IMR-90 (cell line): ENCODE measurements at regions not wholly inside any gene's neighbourhood (a gene's known extent, or its start where the extent isn't known, plus 50 kb on each side); places are given as distances from the start of the nearest gene placed in this dataset.
A peak's percentile ranks its signal among the peaks of the same experiment; 100 is the strongest.

Source experiments
- ATAC-seq: fragments of 200-7000 bp; cut with Tn5 transposase; 2 replicates; pipeline ENCODE4 v1.9.1; 2020; ENCODE audit warnings: low read depth, mild to moderate bottlenecking, moderate library complexity
- BruUV-seq: library from RNA; stranded (reverse); fragments of 400-500 nt; replicated peaks from 2 replicates; lab custom pipeline; 2021; lab: Mats Ljungman, UMichigan
- CTCF ChIA-PET: fragments of 300-600 bp; formaldehyde crosslinking; extraction: SDS; loops from one replicate; lab custom pipeline; 2021; ENCODE audit warnings: antibody characterized with exemption; lab: Yijun Ruan, JAX
- POLR2A ChIA-PET: fragments of 300-600 bp; sonication (Branson Sonifier 250); formaldehyde crosslinking; loops from one replicate; lab custom pipeline; 2022; ENCODE audit warnings: antibody characterized with exemption; ENCODE audit not compliant: unreplicated experiment; lab: Charles Lee
- DNase-seq: peaks from one replicate; pipeline ENCODE4 v3.0.0; 2013
- H2AFZ ChIP-seq: replicated peaks from 2 replicates; pipeline ENCODE3; 2013; ENCODE audit warnings: low read length, mild to moderate bottlenecking; ENCODE audit not compliant: poor library complexity
- H2AK5ac ChIP-seq: 2 replicates; pipeline ENCODE4 v1.6.1; 2013; ENCODE audit warnings: low read depth, low read length, inconsistent platforms
- H2AK9ac ChIP-seq: replicated peaks from 2 replicates; pipeline ENCODE3; 2013; ENCODE audit warnings: mild to moderate bottlenecking, low read depth, low read length, moderate library complexity; ENCODE audit not compliant: poor library complexity
- H2BK120ac ChIP-seq: 2 replicates; pipeline ENCODE4 v1.6.1; 2013; ENCODE audit warnings: low read depth, low read length, inconsistent platforms
- H2BK15ac ChIP-seq: 3 replicates; pipeline ENCODE4 v1.6.1; 2013; ENCODE audit warnings: low read depth, low read length, inconsistent platforms
- H2BK20ac ChIP-seq: 2 replicates; pipeline ENCODE4 v1.6.1; 2013; ENCODE audit warnings: low read depth, mild to moderate bottlenecking, inconsistent platforms, low read length, moderate library complexity
- H2BK5ac ChIP-seq: 2 replicates; pipeline ENCODE4 v1.6.1; 2013; ENCODE audit warnings: mild to moderate bottlenecking, low read depth, low read length, inconsistent platforms; ENCODE audit not compliant: poor library complexity, severe bottlenecking
- H3K14ac ChIP-seq: replicated peaks from 2 replicates; pipeline ENCODE4 v1.6.1; 2013; ENCODE audit warnings: low read depth, low read length, inconsistent platforms
- H3K18ac ChIP-seq: 2 replicates; pipeline ENCODE4 v1.6.1; 2013; ENCODE audit warnings: low read depth, low read length, control low read depth
- H3K23ac ChIP-seq: 2 replicates; pipeline ENCODE4 v1.6.1; 2013; ENCODE audit warnings: low read depth, low read length, inconsistent platforms
- H3K27ac ChIP-seq: 2 replicates; pipeline ENCODE4 v1.5.1; 2013; ENCODE audit warnings: mild to moderate bottlenecking, control low read depth, low read length; ENCODE audit not compliant: insufficient read depth
- H3K27me3 ChIP-seq: 2 replicates; pipeline ENCODE4 v1.6.1; 2013; ENCODE audit warnings: low read length; ENCODE audit not compliant: control insufficient read depth, insufficient read depth
- H3K36me3 ChIP-seq: 2 replicates; pipeline ENCODE4 v1.6.1; 2013; ENCODE audit warnings: low read length, mixed read lengths; ENCODE audit not compliant: control insufficient read depth, insufficient read depth
- H3K4ac ChIP-seq: 2 replicates; pipeline ENCODE4 v1.6.1; 2013; ENCODE audit warnings: low read depth, low read length, inconsistent platforms
- H3K4me1 ChIP-seq: 2 replicates; pipeline ENCODE4 v1.6.1; 2013; ENCODE audit warnings: low read length, mixed read lengths; ENCODE audit not compliant: control insufficient read depth, insufficient read depth
- H3K4me2 ChIP-seq: 2 replicates; pipeline ENCODE4 v1.6.1; 2013; ENCODE audit warnings: low read depth, mild to moderate bottlenecking, control low read depth, low read length, moderate library complexity
- H3K4me3 ChIP-seq: 2 replicates; pipeline ENCODE4 v1.5.1; 2013; ENCODE audit warnings: low read depth, mild to moderate bottlenecking, control low read depth, low read length, moderate library complexity; ENCODE audit not compliant: insufficient read depth
- H3K56ac ChIP-seq: 2 replicates; pipeline ENCODE4 v1.6.1; 2013; ENCODE audit warnings: low read length, inconsistent platforms; ENCODE audit not compliant: insufficient read depth; ENCODE audit errors: extremely low read depth
- H3K79me1 ChIP-seq, 2 experiments: 2 replicates each; pipeline ENCODE4 v1.6.1; 2013; ENCODE audit warnings: low read length in 2 of 2, inconsistent platforms in 1 of 2, low read depth in 1 of 2
- H3K9ac ChIP-seq: 2 replicates; pipeline ENCODE4 v1.6.1; 2013; ENCODE audit warnings: low read depth, low read length, control low read depth
- H3K9me1 ChIP-seq: 2 replicates; pipeline ENCODE4 v1.6.1; 2013; ENCODE audit warnings: low read length, inconsistent platforms; ENCODE audit not compliant: insufficient read depth
- H3K9me3 ChIP-seq: 2 replicates; pipeline ENCODE4 v1.6.1; 2013; ENCODE audit warnings: low read length; ENCODE audit not compliant: control insufficient read depth, insufficient read depth
- H4K20me1 ChIP-seq: 2 replicates; pipeline ENCODE4 v1.6.1; 2013; ENCODE audit warnings: low read length, inconsistent platforms; ENCODE audit not compliant: insufficient read depth
- H4K5ac ChIP-seq: 2 replicates; pipeline ENCODE4 v1.6.1; 2013; ENCODE audit warnings: mild to moderate bottlenecking, low read depth, low read length, control low read depth
- H4K8ac ChIP-seq, 2 experiments: 2 replicates each; pipeline ENCODE4 v1.6.1; 2013; ENCODE audit warnings: low read depth in 2 of 2, low read length in 2 of 2, control low read depth in 1 of 2, inconsistent platforms in 1 of 2
- H4K91ac ChIP-seq: 2 replicates; pipeline ENCODE4 v1.6.1; 2013; ENCODE audit warnings: low read depth, low read length, inconsistent platforms; ENCODE audit not compliant: insufficient read depth
- ELK1 ChIP-seq: fragments of 150-350 bp; IDR thresholded peaks from 2 replicates; pipeline ENCODE4 v1.6.1; 2016; ENCODE audit warnings: low read depth, mild to moderate bottlenecking, low read length, moderate library complexity, borderline replicate concordance
- FOS ChIP-seq: fragments of 150-350 bp; IDR thresholded peaks from 2 replicates; pipeline ENCODE4 v1.6.1; 2016; ENCODE audit warnings: low read depth, low read length
- MAFK ChIP-seq: IDR thresholded peaks from 2 replicates; pipeline ENCODE4 v1.6.1; 2012; ENCODE audit warnings: low read depth, low read length, improper control_type of control experiment
- MAZ ChIP-seq: IDR thresholded peaks from 2 replicates; pipeline ENCODE4 v1.6.1; 2012; ENCODE audit warnings: low read depth, mild to moderate bottlenecking, low read length, improper control_type of control experiment, moderate library complexity, borderline replicate concordance
- WGBS, 2 experiments: methylation state at CpG; one replicate each; pipeline versions ENCODE4 v1.1.5 to v1.1.7; 2013; ENCODE audit warnings: missing lambda C conversion rate in 2 of 2; ENCODE audit not compliant: insufficient read length in 1 of 2; ENCODE audit errors: extremely low coverage in 2 of 2; 5-methylcytosine and 5-hydroxymethylcytosine counted together
- dilution Hi-C: fragments of 300-500 bp; cut with HindIII; formaldehyde crosslinking; loops from one replicate; pipeline ENCODE4 v1.14.3; 2018; ENCODE audit warnings: low sequenced_read_pairs; ENCODE audit not compliant: unreplicated experiment
- in situ Hi-C: fragments of 300-500 bp; cut with MboI; formaldehyde crosslinking; loops from 3 replicates; pipeline ENCODE4 v1.14.3; 2019; ENCODE audit warnings: low sequenced_read_pairs, inconsistent platforms, mixed read lengths
- intact Hi-C: fragments of 100-400 bp; cut with micrococcal nuclease; formaldehyde crosslinking; loops from 2 replicates; pipeline ENCODE4 v1.10.0; 2022
- TF ChIP-seq, protein P1 (sequence below): fragments of 150-350 bp; IDR thresholded peaks from 2 replicates; pipeline ENCODE4 v1.6.1; 2017; ENCODE audit warnings: mild to moderate bottlenecking, antibody characterized with exemption, low read length, low read depth

DNA sequence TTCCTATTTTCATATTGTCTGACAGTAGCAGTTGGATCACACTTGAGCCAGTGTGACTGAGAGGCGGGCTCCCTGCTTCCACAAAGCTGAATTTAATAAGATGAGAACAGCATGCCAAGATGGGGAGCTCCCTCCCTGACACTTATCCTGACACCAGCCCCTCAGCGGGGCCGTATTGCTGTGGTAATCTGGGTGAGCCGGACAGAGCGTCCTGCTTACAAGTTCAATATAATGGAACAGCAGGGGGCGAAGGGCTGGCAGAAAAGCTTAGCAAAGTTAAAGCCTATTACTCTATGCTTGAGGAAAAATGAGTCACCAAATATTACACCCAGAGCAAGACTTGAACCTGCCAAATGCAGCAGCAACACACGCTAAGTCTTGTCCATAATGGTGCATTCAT, 163.8 kb upstream of the CMC1 start:
- Histone ChIP-seq H2BK15ac (no peak overlapping the region), H4K5ac (no peak overlapping the region), H3K56ac (no peak overlapping the region), H3K9me1 (no peaks in the 10 kb centered on the region), H3K36me3 (no peaks in the 10 kb centered on the region), H4K8ac (no peak overlapping the region), H4K20me1 (no peaks in the 10 kb centered on the region), H4K91ac (no peak overlapping the region), H2AFZ (no peak overlapping the region), H3K18ac (no peak overlapping the region), H2AK9ac (no peak overlapping the region), H3K4me2 (no peak overlapping the region), H3K79me1 (no peaks in the 10 kb centered on the region), H3K4me3 (no peak overlapping the region), H3K27ac (no peak overlapping the region), H3K27me3 (no peaks in the 10 kb centered on the region), H3K4ac (no peak overlapping the region), H2BK20ac (no peak overlapping the region), H3K23ac (no peak overlapping the region), H2AK5ac (no peak overlapping the region), H2BK5ac (no peak overlapping the region), H3K9ac (no peak overlapping the region), H3K14ac (no peak overlapping the region), H3K4me1 (no peaks in the 10 kb centered on the region), H2BK120ac (no peak overlapping the region), H3K9me3 (no peaks in the 10 kb centered on the region)
- no peak for ATAC-seq
- DNase-seq, result peak; percentile 5
- ChIA-PET CTCF (no interaction called here), POLR2A (no interaction called here)
- no TSS peak for BruUV-seq
- no CpG with 5 or more reads among the region's 7 CpGs for WGBS, 2 experiments
- intact Hi-C loops (no loop called here), in situ Hi-C loops (no loop called here), dilution Hi-C loops (no loop called here)
- TF ChIP-seq, protein P1, sequence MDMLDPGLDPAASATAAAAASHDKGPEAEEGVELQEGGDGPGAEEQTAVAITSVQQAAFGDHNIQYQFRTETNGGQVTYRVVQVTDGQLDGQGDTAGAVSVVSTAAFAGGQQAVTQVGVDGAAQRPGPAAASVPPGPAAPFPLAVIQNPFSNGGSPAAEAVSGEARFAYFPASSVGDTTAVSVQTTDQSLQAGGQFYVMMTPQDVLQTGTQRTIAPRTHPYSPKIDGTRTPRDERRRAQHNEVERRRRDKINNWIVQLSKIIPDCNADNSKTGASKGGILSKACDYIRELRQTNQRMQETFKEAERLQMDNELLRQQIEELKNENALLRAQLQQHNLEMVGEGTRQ, result no peak
- TF ChIP-seq MAFK (no peak), MAZ (no peak), ELK1 (no peak), FOS (no peak)
